CD4-positive, alpha-beta T cell treated with Interferon gamma for 1 hour (primary cell): ENCODE measurements at regions not wholly inside any gene's neighbourhood (a gene's known extent, or its start where the extent isn't known, plus 50 kb on each side); places are given as distances from the start of the nearest gene placed in this dataset.

Source experiments
- DNase-seq: peaks from one replicate; pipeline ENCODE4 v3.0.0-alpha.2; 2020

DNA sequence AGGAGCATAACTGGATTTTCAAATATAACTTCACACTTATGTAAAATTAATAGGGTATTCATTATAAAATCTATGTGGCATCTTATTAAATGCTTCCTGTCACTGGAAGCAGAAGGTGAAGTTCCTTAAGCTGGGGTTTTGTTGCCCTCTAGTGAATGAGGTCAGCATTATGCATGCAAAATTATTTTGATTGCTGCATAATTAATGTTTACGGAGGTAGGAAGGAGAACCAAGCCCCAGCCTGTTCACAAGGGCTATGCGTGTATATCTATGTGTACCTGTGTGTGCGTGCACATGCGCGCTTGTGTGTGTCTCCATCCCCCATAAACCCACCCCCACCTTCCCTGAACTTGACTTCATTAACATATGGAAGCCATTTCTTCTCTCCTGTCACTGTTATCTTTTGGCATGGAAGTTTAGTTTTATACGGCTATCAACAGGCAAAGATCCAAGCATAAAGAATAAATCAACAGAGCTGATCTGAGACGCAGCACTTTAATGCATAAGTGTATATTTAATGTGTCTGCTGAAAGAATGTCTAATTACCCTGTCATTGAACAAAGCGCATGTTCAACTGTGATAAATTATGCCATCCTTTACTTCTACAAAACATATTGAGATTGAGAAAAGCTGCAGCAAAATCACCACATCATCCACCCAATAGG, 90.2 kb upstream of the CDH4 start:
- no peak for DNase-seq

DNA sequence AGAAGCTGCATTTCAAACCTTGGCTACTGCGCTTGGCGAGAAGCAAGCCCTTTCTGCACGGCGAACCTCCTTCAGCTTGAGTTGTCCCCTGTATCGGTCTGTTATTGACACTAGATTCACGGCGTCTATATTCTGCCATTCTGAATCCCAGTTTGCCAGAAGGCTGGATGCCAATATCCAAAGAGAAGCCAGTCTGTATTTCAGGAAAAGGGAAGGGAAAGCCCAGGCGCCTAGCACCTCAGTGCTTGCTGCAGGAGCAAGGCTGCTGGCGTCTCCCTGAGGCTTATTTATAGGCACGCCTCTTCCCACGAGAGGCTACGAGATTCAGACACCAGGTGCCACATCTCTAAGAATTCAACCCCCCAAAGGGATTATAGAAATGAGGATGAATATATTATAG, 89.6 kb upstream of the CDH4 start:
- DNase-seq = no peak

DNA sequence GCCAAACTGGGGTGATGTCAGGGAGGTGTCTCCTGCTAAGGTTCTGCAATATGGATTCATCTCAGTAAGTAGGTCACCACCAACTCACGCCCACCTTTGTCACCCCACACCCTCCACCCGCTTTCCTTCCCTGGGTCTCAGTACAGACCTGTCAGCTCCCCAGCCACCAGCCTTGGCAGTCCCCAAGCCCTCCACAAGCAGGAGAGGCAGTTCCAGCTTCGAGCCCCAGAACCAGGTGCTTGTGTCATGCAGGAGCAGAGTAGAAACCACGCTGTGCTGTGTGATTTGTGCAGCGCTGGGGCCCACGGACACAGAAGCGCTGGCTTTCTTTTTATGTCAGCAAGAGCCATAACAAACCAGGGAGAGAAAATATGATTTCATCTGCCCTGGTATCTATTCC, 89.0 kb upstream of the CDH4 start:
- DNase-seq = no peak

DNA sequence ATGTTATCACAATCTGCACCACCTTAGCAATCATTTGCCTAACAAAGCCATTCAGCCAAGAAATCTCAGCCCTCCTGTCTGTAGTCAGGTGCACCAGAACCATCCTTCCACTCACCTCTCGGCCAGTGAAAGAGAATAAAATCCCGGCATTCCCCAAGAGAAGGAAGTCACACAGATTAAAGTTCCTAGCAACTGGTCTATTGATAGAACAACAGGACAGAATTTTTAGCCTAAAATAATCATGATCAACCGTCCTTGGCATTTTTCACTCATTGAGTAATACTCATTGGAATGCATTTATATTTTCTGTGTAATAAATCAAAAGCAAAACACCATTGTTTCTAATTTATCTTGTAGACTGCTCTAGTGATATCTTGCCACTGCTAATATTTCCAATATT, 85.7 kb upstream of the CDH4 start:
- no peak for DNase-seq

DNA sequence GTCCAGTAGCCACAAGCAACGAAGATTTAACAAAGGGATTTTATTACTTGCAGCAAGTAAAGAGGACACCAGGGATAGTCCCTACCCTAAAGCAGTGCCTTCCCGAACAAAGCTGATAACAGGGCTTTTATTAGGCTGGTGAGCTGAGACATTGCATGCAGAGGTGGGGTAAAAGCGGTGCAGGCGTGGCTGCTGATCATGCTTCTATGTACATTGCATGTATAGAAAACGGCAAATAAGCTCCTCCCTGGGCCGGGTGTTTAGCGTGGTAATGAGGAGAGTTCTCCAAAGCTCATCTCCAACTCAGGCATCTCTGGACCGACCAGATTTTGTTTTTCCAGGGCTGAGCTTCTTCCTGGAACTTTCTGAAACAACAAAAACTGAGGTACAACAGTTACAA, 83.5 kb upstream of the CDH4 start:
- no peak for DNase-seq

DNA sequence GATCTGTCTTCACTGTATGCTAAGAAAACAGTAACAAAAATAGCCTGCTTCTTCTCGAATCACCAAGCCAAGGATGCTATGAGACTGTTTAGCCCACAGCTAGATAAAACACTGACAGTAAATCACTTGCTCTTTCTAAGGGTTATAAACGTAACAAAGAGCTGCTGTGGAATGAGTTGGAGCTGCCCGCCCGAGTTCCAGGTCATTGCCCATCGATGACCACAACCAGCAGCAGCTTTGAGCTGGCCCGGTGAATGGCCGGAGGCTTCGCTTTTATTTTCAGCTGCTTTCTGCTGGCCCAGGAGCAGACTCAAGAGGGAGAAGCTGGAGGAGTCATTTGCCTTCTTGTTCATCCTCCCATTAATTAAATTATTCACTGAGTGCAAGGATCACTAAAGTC, 82.2 kb upstream of the CDH4 start:
- DNase-seq = no peak

DNA sequence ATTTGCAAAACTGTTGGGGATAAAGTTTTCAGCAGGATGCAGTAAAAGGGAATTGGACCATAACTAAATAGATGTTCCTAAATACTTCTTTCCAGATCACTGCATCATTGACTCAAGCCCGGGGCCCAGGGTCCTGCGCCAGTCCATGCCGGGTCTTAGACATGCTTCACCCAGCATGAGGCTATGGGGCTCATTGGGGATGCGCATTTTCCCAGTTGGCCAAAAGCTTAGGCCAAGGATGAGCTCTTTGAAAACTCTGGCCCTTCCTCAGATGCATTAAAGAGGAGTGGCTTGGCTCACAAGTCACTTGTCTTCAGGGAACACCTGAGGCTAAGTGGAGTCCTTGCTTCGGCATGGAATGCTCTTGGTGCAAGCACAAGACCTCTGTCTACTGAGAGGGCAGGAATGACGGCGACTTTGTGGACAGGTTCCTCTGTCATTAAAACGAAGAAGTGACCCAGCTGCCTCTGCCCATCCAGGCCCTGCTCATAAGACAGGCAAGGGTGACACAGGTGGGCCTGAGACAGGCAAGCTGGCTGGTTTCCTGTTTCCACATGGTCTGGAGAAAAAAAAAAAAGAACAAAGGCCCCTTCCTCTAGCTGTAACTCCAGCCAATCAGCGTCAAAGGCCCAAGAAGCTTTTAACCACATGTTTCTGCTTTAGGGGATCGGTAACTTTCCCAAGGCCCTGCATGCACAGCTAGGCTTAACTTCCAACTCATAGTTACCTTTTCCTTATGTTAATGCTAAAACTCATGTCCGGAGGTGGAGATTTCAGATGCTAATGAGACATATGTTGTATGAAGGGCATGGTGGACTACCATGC, 81.4 kb upstream of the CDH4 start:
- DNase-seq = no peak

DNA sequence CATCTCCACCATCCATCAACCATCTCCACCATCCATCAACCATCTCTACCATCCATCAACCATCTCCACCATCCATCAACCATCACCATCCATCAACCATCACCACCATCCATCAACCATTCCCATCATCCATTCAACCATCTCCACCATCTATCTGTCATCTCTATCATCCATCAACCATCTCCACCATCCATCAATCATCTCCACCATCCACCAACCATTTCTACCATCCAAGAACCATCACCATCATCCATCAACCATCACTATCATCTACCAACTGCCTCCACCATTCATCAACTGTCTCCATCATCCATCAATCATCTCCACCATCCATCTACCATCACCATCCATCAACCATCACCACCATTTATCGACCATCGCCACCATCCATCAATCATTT, 78.8 kb upstream of the CDH4 start:
- DNase-seq = no peak

DNA sequence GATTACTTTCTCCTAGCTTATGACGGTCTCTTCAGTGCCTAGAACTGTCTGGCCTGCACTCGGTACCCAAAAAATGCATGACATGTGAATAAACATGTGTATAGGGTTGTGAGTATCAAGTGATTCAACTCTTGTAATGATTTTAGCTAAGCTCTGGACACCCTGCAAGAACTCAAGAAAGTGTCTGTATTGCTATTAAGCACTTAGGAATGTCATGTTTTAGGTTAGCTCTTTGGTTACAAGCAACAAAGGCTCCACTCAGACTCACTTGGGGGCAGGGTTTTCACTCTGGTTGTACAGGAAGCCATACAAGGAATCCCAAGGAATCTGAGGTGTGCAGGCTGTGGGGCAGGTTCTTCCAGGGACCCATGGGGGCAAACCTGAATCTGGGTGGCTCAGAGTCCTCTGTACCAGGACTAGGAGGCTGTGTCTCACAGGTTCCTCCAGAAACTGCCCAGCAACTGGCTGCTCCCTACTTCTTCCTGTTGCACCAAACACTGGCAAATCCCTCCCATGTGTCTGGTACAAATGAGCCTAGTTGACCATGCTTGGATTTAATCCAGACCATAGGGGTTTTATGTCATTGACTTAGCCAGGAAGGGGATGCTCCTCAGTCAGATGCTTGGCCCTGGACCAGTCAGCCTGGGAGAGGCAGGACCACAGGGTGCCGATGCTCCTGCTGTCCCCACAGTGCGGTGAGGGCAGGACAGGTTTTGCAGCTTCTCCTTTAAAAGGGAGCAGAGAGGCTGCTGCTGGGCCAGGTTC, 77.9 kb upstream of the CDH4 start:
- DNase-seq = no peak

DNA sequence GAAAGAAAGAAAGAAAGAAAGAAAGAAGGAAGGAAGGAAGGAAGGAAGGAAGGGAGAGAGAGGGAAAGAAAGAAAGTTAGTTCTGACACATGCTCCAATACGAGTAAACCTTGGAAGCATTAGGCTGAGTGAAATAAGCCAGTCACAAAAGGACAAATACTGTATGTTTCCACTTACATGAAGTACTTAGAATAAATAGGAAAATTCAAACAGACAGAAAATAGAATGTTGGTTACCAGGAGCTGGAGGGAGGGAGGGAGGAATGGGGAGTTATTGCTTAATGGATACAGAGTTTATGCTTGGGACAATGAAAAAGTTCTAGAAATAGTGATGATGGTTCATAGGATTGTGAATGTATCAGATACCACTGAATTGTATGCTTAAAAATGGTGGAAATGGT, 75.2 kb upstream of the CDH4 start:
- no peak for DNase-seq

DNA sequence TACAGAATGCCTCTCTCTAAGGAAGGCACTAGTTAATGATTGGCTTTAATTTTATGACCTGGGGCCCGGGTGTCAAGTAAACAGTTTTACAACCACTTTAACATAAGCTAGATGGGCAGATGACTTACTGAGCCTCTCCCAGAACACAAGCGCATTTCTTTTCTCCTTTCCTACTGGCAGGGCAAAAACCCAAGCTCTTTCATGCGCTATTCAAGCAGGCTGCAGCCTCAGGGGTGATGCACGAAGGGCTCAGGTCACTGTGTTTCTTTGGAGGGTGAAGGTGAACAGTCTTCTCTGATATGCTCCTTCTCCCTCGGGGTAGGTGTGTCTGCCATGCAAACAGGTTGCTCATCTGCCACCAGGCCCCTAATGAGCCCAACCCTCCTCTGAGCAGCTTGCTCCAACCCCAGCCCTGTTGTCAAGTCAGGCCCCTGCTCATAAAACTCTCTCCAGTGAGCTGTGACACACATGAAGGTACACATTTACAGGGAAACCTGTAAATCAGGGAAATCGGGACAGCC, 73.5 kb upstream of the CDH4 start:
- DNase-seq = no peak

DNA sequence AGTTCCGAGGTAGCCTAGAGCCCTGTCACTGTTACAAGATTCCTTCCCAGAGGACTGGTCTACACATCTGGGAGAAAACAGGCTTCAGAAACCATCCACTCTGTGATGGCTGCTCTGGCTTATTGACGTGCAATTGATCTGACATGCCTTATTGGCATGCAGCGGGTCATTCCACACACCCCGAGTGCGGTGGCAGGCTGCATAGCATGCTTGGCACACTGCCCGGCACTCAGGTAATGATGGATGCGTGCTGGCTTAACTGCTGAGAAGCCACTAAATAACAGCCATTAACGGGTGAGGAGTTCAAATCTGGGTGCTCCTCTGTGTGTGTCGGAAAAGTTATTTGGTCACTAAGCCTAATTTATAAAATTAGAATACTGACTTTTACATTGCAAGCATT, 67.9 kb upstream of the CDH4 start:
- no peak for DNase-seq

DNA sequence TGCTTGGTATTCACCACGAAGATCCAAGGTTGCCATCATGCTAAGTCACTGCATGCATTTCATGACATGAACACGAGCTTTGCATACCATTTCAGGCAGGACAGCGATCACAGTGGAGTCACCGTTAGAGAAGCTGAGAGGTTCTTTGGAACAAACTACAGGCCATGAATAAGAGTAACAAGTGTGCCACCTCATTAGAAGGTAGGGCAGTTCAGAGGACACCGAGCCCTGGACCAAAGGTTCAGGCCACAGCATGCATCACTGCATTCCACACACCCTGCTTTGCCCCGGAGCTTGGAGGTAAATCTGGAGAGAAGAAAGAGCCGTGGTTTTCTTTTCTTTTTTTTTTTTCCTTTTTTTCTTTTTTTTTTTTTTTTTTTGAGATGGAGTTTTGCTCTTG, 66.9 kb upstream of the CDH4 start:
- DNase-seq = no peak

DNA sequence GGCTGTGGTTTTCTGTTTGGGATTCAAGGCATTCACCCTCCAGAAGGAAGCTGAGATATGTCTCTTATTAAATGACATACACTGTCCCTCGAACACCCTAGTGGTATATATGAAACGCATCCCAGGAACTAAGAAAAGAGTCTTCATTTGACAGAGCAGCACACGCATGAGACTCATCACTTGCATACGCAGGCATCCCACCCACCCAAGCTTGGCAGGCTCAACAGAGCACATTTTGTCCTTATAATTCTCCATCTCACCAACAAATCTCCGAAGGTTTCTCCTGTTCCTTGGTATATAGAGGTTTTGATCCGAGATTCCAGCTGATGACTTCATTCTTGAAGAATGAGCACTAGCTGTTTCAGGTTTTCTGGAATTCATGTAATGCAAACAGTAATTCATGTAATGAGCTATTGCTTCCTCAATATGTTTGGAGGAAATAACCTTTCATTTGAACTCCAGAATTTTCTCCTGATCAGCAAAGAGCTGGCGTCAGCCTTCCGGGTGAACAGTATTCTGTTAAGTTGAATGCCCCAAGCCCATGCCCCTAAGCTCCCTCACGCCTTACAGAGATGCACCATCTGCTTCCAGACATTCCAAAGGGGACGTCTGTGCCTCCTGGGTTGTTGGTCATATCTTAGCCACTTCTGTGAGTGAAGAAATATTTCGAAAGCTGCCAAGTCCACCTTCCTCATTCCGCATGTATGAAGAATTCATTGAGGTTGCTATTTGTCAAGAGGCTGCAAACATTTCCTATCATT, 66.0 kb upstream of the CDH4 start:
- DNase-seq = no peak

DNA sequence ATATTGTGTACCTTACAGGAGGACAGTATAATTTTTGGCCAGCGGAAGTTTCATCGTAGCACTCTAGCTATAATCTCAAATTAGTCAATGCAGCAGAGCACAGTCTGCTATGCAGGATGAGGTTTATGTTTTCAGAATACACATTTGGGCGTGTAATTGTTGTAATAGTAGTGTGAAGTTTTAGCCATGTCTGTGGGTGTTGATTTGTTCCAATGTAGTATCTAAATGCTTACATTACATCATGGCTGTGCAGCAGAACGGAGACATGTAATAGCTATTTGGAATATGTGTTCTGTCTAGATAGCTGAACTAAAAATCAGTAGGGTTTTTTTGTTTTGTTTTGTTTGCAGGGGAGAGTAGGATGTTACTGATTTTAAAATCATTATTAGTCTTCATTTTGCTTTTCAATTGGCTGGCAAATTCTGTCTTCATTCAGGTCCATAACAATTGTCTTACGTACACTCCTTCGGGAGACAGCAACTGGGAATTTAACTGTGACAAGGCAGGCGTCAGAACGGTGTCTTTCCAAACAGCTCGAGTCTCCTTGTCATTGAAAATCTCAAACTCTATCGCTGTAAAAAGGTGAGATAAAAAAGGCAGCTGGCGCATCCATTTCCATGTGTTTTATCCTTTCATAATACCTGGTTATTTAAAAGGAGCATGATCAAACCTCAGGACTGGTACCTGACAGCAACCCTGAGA, 65.1 kb upstream of the CDH4 start:
- no peak for DNase-seq

DNA sequence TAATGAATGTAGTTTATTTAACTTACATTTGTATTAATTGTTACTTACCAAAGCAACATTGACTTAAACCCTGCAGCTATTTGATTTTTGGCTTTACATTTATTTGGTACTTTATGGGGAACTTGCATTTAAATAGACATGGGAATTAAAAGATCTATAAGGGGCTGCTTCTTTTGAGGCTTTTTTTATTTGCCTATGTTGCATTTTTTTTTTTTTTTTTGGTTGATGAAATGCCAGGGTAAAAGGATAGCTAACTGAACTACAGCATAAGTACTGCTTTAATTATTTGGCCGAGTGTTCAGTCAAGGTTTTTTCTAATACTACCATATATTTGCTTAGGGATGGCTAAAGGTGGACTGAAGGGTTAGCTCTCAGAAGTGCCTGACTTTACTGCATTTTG, 62.5 kb upstream of the CDH4 start:
- no peak for DNase-seq

DNA sequence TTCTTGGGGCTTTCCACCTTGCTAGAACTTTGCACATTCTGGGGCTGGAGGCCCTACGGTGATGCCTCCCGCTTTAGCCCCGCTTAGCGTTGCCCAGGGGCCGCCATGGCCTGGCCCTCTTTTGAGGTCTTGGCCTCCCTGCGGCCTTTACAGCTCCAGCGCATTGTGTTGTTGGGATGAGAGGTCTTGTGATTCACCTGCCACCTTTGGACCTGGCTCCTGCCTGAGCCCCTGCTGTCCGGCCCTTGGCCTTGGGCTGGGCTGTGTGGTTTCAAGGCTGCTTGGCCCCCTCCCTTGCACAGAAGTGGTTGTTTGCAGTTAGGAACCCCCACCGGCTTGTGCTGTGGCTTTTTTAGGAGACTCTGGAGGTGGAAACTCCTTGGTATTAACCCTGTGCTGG, 61.0 kb upstream of the CDH4 start:
- no peak for DNase-seq

DNA sequence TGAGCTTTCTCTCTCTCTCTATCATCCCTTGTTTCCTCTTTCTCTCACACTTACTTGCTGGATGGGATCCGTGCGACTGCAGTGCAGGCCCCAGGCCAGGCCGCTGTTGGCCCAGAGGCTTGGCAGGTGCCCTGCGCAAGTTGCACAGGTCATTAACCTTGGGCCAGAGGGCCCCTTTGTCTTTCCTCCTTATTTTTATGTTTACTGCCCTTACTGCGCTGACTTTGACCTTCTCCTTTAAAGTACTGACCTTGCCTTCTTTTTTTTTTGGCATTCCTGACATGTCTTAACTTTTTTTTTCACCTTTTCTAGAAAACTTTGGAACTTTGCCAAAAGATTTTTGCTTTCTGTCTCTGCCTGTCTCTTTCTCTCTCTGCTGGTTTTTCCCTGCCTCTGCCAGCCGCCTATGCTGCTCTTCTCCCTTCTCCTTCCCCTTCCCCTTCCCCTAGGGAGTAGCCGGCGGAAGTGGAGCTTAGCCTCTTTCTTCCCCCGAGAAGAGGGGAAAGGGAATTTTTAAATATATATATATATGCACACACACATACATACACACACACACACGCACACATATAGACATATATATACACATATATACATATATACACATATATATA, 59.6 kb upstream of the CDH4 start:
- no peak for DNase-seq

DNA sequence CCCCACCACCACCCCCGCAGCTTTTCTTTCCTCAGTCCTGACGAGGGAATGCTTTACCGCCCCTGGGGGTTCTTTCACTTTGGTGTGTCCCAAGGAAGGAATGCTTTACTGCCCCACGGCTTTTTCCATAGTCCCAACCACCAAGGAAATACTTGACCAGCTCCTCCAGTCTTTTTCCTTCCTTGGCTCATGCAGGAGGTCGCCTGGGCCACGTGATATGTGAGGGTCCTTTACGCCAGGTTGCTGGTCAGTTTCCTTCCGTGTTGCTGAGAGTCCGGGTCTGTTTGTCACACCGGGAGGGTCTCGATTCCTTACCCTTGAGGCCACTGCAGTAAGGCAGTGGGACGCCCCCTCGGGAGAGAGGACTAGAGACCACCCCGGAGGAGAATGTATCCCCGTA, 58.9 kb upstream of the CDH4 start:
- DNase-seq = no peak
